ENCODE measurements at regions not wholly inside any gene's neighbourhood (a gene's known extent, or its start where the extent isn't known, plus 50 kb on each side); places are given as distances from the start of the nearest gene placed in this dataset.

DNA sequence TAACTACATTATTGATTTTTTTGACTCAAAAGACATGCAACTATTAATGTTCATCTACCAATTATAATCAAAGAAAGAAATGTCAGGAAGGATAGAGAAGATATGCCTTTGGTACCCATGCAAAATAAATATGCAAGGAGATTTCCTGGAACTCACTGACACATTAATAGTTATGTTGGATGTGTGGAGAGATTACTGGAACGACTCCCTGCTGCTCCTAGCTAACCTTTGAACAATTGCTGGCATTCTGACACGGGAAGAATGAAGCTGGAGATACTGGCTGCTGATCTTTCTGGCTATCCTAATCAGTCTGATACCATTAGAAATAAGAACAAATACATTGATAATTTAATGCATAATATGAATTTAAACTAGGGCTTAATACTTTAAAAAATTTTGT lies 507.9 kb upstream of the NRG3 start (continued):
- TF ChIP-seq, protein P1, sequence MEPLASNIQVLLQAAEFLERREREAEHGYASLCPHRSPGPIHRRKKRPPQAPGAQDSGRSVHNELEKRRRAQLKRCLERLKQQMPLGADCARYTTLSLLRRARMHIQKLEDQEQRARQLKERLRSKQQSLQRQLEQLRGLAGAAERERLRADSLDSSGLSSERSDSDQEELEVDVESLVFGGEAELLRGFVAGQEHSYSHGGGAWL (CRISPR knock-in tag; IDR thresholded peaks at IDR 0.05), result no peak
- no peak for TF ChIP-seq RNF219 (CRISPR knock-in tag; IDR thresholded peaks at IDR 0.05)
- TF ChIP-seq ZSCAN31 (CRISPR knock-in tag; IDR thresholded peaks at IDR 0.05; ENCODE audit: low read depth), result no peak
- TF ChIP-seq ZNF496 (CRISPR knock-in tag; IDR thresholded peaks at IDR 0.05; ENCODE audit: insufficient replicate concordance), result no peak
- no peak for TF ChIP-seq TCF7 (IDR thresholded peaks at IDR 0.05; ENCODE audit: low read depth)
- no peak for TF ChIP-seq ELK4 (CRISPR knock-in tag; IDR thresholded peaks at IDR 0.05; ENCODE audit: borderline replicate concordance)
- TF ChIP-seq SP4 (CRISPR knock-in tag; IDR thresholded peaks at IDR 0.05), result no peak
- no peak for TF ChIP-seq ZNF30 (CRISPR knock-in tag; IDR thresholded peaks at IDR 0.05)

DNA sequence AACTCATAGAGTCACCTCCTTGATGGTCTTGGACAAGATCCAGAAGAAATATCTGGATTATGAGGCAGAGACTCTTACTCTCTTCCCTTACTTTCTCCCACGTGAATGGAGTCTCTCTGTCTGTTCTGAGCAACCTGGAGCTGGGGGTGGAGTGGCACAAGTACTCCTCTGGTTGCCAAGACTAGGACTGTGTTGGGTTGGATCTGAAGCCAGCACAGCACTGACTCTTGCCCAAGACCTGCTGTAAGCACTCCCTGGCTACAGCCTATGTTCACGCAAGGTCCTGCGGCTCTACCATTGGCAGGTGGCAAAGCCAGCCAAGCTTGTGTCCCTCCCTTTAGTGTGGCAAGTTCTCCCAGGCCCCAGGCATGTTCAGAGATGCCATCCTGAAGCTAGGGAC lies 488.2 kb upstream of the NRG3 start:
- Histone ChIP-seq H3K4me2 (ENCODE audit: low read depth, low read length) (no peak overlapping the region), H3K27me3 (ENCODE audit: control insufficient read depth in 1 of 2, insufficient read depth in 2 of 2, low read length in 2 of 2) (no peaks in the 10 kb centered on the region; a peak in 1 of 5 replicates), H3K4me3 (replicated peaks in 1 of 3; ENCODE audit: insufficient read depth in 1 of 3, low read depth in 2 of 3, low read length in 3 of 3) (no peak overlapping the region), H3K79me2 (ENCODE audit: insufficient read depth, low read length) (no peaks in the 10 kb centered on the region), H2AFZ (ENCODE audit: low read length) (no peak overlapping the region), H4K20me1 (ENCODE audit: insufficient read depth, low read length) (no peaks in the 10 kb centered on the region), H3K9ac (ENCODE audit: insufficient read depth, low read depth, low read length) (no peak overlapping the region), H3K27ac (ENCODE audit: extremely low read length, insufficient read depth, low read length) (no peak overlapping the region), H3K36me3 (replicated peaks in 1 of 2; ENCODE audit: control insufficient read depth in 1 of 2, insufficient read depth in 2 of 2, low read length in 2 of 2) (no peaks in the 10 kb centered on the region), H3K4me1 (ENCODE audit: insufficient read depth, low read length) (no peaks in the 10 kb centered on the region), H3K9me3 (ENCODE audit: low read length) (peaks cover 52% of the 10 kb centered on the region)
- in situ Hi-C loops (cut with HindIII; ENCODE audit: extremely low pct_ligation_motif_present, low pct_unique_long_range_greater_than_20kb) (no loop called here), intact Hi-C loops (cut with micrococcal nuclease; ENCODE audit: unreplicated experiment) (no loop called here)
- ChIA-PET POLR2A (no interaction called here), CTCF (ENCODE audit: low intra/inter-chr PET ratio, low total read pairs) (no interaction called here)
- ATAC-seq (no peak), DNase-seq (ENCODE audit: low spot score) (no peak), FAIRE-seq (no peak)
- TF ChIP-seq PAX8 (CRISPR knock-in tag; IDR thresholded peaks at IDR 0.05; ENCODE audit: borderline replicate concordance) (no peak), MBNL3 (CRISPR knock-in tag; conservative IDR thresholded peaks at IDR 0.05) (no peak), FOXP1 (IDR thresholded peaks at IDR 0.05) (no peak), FOXP1 (CRISPR knock-in tag; IDR thresholded peaks at IDR 0.05) (no peak), ZFP82 (CRISPR knock-in tag; IDR thresholded peaks at IDR 0.05; ENCODE audit: borderline replicate concordance) (no peak)
- TF ChIP-seq, protein P2, sequence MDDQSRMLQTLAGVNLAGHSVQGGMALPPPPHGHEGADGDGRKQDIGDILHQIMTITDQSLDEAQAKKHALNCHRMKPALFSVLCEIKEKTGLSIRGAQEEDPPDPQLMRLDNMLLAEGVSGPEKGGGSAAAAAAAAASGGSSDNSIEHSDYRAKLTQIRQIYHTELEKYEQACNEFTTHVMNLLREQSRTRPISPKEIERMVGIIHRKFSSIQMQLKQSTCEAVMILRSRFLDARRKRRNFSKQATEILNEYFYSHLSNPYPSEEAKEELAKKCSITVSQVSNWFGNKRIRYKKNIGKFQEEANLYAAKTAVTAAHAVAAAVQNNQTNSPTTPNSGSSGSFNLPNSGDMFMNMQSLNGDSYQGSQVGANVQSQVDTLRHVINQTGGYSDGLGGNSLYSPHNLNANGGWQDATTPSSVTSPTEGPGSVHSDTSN (CRISPR knock-in tag; IDR thresholded peaks at IDR 0.05; ENCODE audit: borderline replicate concordance), result no peak
- BruUV-seq (replicated peaks), result no TSS peak
- 80% methylated on average over 2 of the region's 3 CpGs for WGBS (ENCODE audit: low lambda C conversion rate)

Measured in HepG2 (cell line).